ENCODE measurements at regions not wholly inside any gene's neighbourhood (a gene's known extent, or its start where the extent isn't known, plus 50 kb on each side); places are given as distances from the start of the nearest gene placed in this dataset.
"Not testable (repeated sequence)": the region's sequence is repeated elsewhere in the genome, so short reads cannot be mapped to it uniquely, and the experiment has no call there.

DNA sequence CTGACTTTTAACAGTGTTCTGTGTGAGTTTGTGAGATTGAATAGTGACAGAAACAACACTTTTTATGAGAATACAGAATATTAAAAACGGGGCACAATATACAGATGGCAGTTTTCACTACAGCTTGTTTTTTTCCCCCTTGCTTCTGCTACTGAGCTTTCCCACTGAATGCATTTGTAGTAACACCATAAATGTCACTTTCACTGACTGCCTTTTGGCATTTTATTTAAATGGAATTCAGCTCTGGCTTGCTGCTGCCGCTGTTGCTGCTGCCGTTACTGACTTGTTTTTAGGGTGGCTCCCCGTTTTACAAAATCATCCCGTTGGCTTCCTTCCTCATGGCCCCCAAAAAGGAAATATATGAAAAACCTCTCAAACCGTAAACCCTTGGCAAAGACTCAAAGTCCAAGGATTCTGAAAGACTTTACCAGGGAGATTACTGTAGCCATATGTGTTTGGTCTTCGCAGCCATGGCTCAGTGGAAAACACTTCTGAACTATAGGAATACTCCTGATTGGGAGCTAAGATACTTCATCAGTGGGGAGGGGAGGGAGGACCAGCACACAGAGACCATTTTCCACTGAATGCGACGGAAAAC is 151.0 kb downstream of the NUF2 start:
- DNase-seq, result peak; percentile 0

DNA sequence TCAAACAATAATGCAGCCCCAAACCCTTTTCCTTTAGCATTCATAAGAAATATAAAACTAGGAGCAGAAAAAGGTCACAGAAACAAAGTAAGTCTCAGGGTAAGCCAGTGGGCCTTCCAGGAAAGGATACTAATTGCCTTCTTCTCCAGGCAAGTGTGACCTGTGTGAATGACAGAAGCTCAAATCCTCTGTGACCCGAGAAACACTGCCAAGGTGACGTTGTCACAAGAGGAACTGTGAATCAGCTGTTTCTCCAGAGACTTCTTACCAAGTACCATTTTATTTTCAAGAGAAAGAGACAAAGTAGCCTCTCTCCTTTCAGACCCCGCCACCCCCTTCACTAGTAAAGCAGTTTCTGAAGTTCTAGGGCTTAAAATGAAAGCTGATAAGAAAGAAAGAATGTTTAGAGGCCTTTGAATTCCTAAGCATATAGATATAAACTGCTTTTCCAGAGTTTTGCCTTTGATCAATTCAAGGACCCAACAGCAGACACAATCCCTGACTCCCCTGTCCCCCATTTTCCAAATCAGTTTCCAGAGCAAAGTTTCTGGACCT is 155.6 kb downstream of the NUF2 start:
- DNase-seq, result no peak

DNA sequence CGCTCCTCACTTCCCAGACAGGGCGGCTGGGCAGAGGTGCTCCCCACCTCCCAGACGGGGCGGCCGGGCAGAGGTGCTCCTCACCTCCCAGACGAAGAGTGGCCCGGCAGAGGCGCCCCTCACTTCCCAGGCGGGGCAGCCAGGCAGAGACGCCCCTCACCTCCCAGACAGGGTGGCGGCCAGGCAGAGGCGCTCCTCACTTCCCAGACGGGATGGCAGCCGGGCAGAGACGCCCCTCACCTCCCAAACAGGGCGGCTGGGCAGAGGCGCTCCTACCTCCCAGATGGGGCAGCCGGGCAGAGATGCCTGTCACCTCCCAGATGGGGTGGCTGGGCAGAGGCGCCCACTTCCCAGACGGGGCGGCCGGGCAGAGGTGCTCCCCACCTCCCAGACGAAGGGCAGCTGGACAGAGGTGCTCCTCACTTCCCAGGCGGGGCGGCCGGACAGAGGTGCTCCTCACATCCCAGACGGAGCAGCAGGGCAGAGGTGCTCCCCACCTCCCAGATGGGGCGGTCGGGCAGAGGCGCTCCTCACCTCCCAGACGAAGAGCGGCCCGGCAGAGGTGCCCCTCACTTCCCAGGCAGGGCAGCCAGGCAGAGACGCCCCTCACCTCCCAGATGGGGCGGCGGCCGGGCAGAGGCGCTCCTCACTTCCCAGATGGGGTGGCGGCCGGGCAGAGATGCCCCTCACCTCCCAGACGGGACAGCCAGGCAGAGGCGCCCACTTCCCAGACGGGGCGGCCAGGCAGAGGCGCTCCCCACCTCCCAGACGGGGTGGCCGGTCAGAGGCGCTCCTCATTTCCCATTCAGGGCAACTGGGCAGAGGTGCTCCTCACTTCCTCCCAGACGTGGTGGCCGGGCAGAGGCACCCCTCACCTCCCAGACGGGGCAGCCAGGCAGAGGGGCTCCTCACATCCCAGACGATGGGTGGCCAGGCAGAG is 176.9 kb downstream of the NUF2 start:
- not testable (repeated sequence) for DNase-seq

DNA sequence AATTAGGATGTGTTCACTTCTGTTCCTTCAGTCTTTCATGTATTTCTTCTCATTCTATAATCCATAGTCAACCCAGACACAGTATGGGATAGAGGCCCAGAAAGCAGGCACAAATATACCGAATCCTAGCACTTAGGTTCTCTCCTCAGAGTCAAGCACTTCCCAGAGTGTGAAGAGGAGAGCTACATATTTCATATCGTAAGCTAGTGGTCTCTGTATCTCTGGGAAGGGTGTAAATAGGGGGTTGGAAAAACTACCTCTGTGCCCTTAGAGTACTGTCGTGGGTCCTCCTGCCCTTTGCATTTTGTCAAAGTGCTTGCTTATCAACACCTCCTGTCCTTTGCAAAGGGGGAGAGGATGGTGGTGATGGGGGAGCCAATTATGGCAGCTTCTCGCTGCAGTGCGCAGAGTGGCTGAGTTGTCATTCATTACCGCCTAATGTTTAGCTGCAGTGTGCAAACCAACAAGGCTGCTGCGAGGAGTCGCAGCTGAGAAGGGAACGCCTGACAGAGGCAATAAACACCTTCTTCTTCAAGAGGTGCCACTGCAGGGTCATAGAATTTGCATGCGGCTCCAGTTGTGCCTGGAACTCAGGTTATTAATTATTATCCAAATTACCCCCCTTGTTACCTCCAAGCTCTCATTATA is 182.7 kb downstream of the NUF2 start:
- no peak for DNase-seq

DNA sequence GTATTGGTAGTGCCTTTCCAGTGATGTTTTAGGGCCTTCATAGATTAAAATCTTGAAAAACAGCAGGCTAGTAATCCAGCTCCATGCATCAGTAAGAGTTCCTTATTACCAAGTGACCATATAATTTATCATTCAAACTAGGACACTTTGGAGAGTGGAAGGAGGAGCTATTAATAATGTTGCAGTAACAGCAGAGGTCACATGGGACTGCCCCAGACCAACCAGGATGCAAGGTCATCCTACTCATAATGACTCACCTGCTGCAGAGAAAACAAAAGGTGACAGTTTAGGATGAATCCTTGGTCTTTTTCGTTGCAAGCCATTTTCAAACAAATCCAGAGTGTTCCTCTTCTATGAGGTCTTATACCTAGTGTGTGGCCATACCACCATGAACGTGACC is 187.4 kb downstream of the NUF2 start:
- no peak for DNase-seq

DNA sequence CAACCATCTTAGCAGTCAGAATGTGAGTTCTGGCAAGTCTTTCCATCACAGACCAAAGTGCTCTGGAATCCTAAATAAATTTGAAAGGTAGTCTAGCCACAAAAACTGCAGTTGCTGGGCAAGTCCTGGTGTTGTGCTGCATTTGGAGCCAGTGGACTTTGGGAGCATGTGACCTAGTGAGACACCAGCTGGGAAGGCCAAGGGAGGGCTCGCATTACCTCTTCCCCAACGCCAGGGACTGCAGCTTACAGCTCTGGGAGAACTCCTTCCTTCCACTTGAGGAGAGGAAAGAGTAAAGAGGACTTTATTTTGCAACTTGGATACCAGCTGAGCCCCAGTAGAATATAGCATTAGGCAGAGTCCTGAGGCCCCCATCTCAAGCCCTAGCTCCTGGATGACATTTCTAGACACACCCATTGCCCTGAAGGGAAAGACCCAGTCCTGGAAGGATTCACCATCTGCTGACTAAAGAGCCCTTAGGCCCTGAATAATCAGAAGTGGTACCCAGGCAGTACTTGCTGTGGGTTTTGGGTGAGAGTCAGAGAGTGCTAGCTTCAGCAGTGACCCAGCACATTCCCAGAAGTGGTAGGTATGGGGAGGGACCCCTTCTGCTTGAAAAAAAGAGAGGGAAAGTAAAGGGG is 190.7 kb downstream of the NUF2 start:
- DNase-seq, result no peak

DNA sequence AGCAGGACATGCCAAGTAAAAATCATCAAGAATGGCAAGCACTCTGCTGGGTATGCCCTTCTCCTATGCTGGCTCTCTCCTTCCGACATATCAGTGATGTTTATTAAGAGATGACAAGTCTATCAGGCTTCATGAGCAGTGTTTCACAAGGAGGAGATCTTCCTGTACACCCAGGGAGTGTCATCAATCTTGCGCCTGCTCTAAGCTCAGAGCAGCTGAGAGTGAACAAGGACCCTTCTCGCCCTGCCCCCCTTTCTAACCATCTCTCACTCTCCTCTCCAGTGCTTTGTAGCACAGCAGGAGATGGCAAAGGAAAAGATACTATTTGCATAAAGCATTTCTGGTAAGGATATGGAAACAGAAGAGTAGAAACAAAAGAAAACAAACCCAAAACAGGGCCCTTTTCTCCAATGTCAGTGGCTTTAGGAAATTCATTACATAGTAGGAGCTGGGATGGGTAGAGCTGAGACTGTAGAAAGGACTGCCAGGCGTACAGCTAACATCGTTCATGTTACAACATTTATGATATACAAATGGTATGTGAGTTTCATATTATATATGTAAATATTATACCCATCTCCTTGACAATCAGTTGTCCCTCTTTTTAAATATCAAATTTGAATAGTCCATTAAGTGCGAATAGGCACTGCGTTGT is 201.7 kb downstream of the NUF2 start:
- DNase-seq, result no peak

DNA sequence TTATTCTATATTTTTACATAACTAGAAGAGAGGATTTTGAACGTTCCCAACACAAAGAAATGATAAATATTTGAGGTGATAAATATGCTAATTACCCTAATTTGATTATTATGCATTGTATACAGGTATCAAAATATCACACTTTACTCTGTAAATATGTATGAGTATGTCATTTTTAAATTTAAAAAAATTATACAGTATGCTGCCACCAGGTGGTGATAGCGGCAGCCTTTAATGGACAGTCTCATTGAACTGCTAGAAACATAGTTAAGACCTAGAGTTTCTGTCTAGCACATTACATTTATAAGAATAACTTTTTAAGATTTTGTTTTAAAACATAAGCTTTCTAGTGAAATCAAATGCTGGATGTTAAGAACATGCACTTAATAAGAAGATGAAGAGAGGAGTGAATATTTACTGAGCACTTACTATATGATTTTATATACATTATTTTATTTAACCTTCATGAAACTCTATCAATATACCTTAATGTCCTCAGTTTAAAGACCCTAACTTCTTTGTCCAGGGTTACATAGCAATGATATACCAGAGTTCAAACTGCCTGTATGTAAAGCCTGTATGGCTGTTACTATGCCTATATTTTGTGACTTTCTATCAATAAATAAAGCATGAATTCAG is 207.1 kb downstream of the NUF2 start:
- DNase-seq, result no peak

DNA sequence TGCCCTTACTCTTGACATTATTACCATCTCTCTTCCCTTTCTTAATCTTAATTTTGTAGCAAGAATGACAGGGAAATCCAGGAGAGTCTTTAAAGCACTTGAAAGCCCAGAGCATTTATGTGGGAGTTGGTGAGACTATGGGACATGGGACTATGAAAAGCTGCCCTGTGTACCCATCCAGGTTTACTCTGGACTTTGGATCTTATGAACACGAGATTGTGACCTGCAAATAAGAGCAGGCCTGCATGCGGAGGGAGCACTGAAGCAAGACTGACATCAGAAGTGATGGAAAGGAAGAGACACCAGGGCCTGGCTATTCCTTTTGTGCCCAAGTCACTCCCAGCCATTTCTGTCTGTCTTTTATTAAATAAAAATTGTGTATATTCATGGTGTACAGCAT is 209.6 kb downstream of the NUF2 start:
- DNase-seq, result no peak

DNA sequence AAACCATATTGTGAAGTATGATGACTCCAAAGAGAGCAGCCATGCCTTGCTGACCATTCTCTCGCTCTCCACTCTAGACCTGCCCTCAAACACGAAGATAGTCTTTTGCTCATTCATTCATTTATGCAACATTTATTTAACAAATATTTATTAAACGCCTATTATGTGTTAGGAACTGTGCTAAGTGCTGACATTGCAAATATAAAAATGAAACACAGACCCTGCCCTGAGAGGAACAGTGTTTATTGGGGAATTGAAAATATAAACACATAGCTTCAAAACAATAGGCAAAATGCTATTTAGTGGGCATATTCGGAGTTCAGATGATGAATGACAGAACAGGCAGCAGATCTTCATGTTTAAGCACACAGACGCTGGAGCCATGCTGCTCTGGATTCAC is 213.6 kb downstream of the NUF2 start:
- DNase-seq, result no peak

DNA sequence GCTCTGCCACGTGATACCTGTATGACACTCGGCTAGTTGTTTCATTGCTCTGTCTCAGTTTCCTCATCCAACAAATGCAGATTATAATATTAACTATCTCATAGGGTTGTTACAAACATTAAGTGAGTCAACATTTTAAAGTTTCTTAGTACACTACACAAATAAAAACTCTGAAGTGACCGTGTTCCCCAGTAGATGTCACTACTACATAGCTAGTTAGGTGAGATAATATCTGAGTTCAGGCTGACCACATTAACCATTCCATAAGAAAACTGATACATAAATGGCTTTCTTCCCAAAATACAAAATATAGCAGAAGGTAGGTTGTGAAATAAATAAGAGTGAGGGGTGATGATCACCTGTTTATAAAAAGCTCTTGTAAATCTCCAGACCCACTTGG is 214.1 kb downstream of the NUF2 start:
- peak; percentile 13 for DNase-seq

DNA sequence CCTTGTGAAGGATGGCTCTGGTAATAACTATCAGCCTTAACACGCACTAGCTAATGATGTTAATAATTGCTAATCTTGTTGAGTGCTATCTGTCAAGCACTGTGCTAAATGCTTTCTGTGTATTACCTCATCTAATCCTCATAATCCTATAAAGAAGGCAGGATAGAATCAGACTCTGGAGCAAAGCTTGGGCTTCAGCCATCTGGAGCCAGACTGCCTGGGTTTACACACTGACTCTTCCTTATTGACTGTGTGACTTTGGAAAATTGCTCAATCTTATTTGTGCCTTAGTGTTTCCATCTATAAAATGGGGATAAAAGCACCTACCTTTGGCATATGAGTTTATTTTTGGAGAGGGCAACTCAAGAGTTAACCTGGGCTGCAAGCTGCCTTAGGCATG is 216.1 kb downstream of the NUF2 start:
- DNase-seq, result no peak

DNA sequence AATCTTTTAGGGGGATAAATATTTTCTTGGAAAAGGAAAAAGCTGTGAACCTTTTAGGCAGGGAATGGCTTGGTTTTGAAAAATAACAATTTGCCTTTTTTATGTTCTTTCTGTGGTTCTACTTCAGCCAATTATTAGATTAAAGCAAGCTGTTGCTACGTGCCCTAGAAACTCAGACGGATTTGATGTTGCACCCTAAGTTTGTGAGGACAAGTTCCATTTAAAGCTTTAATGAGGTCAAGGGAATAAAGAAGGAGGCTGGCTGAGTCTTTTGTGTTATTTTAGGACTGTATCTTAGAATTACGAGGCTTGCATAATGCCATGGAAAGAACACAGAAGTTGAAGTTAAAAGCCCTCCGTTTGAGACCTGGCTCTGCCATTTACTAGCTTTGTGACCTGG is 216.9 kb downstream of the NUF2 start:
- DNase-seq, result no peak

DNA sequence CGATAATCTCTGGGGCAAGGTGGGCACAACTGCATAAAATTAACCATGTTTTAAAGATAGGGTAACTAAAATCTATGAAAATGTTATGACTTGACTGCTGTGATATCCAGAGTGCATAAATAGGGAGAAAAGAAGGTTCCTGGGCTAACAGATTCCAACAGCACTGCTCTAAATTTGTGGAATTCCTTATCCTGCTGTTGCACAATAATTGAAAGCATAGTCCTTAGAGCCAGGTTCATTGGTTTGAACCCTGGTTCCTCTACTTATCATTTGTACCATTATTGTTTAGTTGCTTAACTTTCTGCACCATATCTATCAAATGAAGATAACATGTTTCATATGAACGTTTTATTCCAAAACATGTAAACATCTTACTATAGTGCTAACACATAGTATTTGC is 219.0 kb downstream of the NUF2 start:
- no peak for DNase-seq

DNA sequence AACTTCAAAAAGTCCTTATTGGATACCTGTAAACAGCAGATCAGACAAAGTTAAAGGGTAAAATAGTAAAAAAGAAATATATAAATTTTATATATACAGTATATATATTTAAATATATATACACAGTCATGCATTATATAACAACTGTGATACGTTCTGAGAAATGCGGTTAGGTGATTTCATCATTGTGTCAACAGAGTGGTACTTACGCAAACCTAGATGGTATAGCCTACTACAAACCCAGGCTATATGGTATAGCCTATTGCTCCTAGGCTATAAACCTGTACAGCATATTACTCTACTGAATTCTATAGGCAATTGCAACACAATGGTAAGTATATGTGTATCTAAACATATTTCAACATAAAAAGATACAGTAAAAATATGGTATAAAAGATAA is 222.7 kb downstream of the NUF2 start:
- no peak for DNase-seq

DNA sequence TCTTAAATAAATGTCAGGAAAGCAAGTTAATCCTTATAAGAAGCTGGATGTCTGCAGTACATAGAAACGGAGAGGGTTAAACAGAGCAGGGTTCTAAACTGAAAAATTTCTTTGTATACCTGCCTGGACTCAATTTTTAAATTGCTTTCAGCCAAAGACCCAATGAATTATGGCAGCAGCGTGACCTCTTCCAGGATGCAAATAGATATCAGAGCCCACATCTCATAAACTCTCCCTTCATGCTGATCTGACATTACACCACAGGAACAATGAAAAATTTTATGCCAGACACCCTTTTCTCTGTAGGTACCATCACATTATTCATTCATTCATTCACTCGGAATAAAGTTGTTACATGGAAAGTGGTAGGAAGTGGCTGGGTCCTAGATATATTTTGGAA is 236.4 kb downstream of the NUF2 start:
- DNase-seq, result no peak

DNA sequence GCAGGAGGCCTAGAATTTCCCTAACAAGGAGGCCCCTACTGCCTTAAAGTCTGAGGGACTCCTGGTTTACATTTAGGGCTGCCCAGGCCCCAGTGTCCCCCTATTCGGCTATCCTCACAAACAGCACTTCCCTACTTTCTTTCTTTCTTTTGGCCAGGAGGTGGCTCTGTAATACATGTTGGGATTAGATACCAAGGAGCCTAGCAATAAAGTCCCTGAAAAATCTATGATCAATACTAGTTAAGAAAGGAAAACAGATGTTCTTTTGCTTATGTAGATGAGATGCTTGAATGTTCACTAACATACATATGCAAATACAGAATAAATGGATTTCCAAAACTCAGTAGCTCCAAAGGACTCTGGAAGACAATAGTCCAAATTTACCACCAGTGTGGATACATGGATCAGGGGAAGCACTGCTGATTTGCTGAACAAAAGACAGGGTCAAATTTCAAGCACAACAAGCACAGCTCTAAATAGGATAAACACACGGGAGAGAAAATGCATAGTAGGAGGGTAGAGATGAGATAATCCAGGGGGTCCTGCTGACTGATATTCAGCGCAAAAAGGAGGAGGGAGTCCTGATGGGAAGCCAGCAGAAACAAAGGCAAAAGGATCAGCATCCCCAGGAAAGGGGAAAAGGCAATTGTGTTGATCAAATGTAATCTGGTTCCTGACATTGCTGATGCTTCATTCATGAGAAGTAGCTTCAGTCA is 240.0 kb downstream of the NUF2 start:
- DNase-seq, result peak; percentile 16

DNA sequence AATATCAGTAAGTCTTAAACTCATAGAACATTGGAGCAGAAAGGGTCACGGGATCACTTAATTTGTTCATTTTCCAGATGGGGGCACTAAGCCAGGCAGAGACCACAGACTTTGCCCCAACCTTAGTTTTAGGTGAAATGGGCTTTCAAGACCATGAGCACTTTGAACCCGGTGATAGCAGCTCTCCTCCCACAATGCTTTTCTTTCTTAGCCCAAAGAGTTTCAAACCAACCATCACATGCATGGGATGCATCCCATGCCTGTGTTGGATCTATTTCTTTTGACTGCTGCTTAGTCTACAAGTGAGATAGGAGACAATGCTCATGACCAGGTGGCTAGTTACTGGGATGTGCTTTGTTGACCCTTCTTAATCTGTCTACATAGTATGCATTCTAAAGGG is 240.6 kb downstream of the NUF2 start:
- no peak for DNase-seq

DNA sequence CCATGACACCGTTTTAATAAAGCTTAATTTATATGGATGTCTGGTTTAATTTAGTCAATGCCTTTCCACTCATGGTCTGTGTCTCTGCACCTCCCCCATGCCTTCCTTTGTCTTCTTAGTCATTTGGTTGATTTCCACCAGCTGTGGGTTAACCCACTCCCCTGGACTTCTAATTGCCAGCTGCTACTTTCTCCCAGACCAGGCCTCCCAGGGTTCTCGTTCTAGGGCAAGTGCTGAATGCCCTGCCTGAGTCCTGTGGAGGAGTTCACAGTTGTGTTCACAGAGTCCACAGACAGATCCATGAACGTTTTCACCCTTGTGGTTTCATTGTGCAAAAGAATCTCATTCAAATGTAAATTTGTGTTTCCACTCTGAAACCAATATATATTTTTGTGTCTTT is 243.4 kb downstream of the NUF2 start:
- DNase-seq, result no peak

DNA sequence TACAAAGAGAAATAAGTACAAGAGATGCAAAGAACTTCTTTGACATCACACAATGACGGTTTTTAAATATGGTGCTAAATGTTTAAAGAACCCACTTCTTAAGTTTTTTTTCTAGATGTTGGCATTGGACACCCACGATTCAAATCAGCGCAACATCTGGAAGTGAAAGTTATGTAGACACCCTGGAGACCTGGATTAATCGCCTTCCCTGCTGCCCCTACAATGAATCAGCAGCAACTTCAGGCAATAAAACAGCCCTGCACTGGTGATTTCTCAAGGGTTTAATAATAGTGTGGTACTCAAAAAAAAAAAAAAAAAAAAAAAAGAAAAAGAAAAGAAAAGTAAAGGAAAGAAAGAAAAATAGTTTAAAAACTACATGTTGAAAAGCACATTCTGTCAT is 248.3 kb downstream of the NUF2 start:
- no peak for DNase-seq

DNA sequence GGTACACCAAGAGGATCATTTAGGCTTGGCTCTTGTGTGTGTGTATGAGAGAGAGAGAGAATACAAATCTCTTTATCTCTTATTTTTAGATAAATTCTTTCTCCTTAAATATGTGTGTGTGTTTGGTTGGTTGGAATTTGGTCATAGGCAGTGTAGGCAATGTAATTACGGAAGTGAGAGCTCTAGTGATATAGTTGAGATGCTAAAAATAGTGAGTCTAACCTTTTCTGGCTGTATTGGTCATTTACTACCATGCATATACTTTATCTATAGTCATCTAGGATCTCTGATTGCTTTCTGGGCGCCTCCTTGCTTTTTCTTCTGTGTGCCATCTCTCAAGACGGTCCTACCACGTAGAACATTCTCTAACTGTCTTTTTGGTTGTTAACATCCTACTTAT is 250.2 kb downstream of the NUF2 start:
- no peak for DNase-seq

All from muscle of arm (tissue), 1 donor.